ENCODE measurements at regions not wholly inside any gene's neighbourhood (a gene's known extent, or its start where the extent isn't known, plus 50 kb on each side); places are given as distances from the start of the nearest gene placed in this dataset.

GRCh38 chr20:52404671-52405070 is 213.1 kb upstream of the ZFP64 start:
- H3K27ac Mint-ChIP-seq (ENCODE audit: unreplicated experiment), result no peak overlapping the region
- Histone ChIP-seq H3K9me3 (no peaks in the 10 kb centered on the region), H3K27me3 (replicated peaks; ENCODE audit: control insufficient read depth, insufficient read depth, low read length) (no peaks in the 10 kb centered on the region), H3K36me3 (ENCODE audit: control insufficient read depth, insufficient read depth, low read length) (no peaks in the 10 kb centered on the region), H3K4me1 (no peaks in the 10 kb centered on the region), H3K4me3 (ENCODE audit: low read depth, low read length) (no peak overlapping the region)
- BruUV-seq (replicated peaks), result no TSS peak
- no peaks in the 10 kb centered on the region for H3K36me3 Mint-ChIP-seq (ENCODE audit: insufficient read depth, unreplicated experiment)
- no peaks in the 10 kb centered on the region for H3K9me3 Mint-ChIP-seq (ENCODE audit: unreplicated experiment)
- no peak for DNase-seq
- intact Hi-C loops (cut with micrococcal nuclease; ENCODE audit: unreplicated experiment), result no loop called here
- no peaks in the 10 kb centered on the region for H3K4me1 Mint-ChIP-seq (ENCODE audit: low read depth, unreplicated experiment)
- no peak overlapping the region for H3K4me3 Mint-ChIP-seq (ENCODE audit: unreplicated experiment)
- POLR2A ChIA-PET, result no interaction called here
- peaks cover 11% of the 10 kb centered on the region for H3K27me3 Mint-ChIP-seq (ENCODE audit: insufficient read depth, unreplicated experiment)
- no peak for TF ChIP-seq CTCF (IDR thresholded peaks at IDR 0.05; ENCODE audit: insufficient read depth in 1 of 2, low read depth in 1 of 2, low read length in 1 of 2, severe bottlenecking in 1 of 2, unreplicated experiment in 1 of 2)
- CTCF ChIA-PET, result interaction anchor here (0.5 kb wide), 1 partner anchor 313 kb away, joined by 3 read pairs; no protein-coding TSS in a partner anchor

GRCh38 chr20:52402950-52403349 is 211.4 kb upstream of the ZFP64 start:
- TF ChIP-seq CTCF (IDR thresholded peaks at IDR 0.05; ENCODE audit: insufficient read depth in 1 of 2, low read depth in 1 of 2, low read length in 1 of 2, severe bottlenecking in 1 of 2, unreplicated experiment in 1 of 2), result no peak
- Mint-ChIP-seq H3K4me3 (ENCODE audit: unreplicated experiment) (no peak overlapping the region), H3K27me3 (ENCODE audit: insufficient read depth, unreplicated experiment) (peaks cover 14% of the 10 kb centered on the region), H3K27ac (ENCODE audit: unreplicated experiment) (no peak overlapping the region), H3K36me3 (ENCODE audit: insufficient read depth, unreplicated experiment) (no peaks in the 10 kb centered on the region), H3K4me1 (ENCODE audit: low read depth, unreplicated experiment) (no peaks in the 10 kb centered on the region), H3K9me3 (ENCODE audit: unreplicated experiment) (no peaks in the 10 kb centered on the region)
- H3K4me3 ChIP-seq (ENCODE audit: low read depth, low read length), result no peak overlapping the region
- ChIA-PET CTCF (no interaction called here), POLR2A (no interaction called here)
- no peaks in the 10 kb centered on the region for H3K36me3 ChIP-seq (ENCODE audit: control insufficient read depth, insufficient read depth, low read length)
- DNase-seq, result no peak
- no peaks in the 10 kb centered on the region for H3K9me3 ChIP-seq
- BruUV-seq (replicated peaks), result no TSS peak
- no peaks in the 10 kb centered on the region for H3K27me3 ChIP-seq (replicated peaks; ENCODE audit: control insufficient read depth, insufficient read depth, low read length)
- no peaks in the 10 kb centered on the region for H3K4me1 ChIP-seq
- intact Hi-C loops (cut with micrococcal nuclease; ENCODE audit: unreplicated experiment), result no loop called here

GRCh38 chr20:52402514-52402913 is 210.9 kb upstream of the ZFP64 start:
- Mint-ChIP-seq H3K36me3 (ENCODE audit: insufficient read depth, unreplicated experiment) (no peaks in the 10 kb centered on the region), H3K9me3 (ENCODE audit: unreplicated experiment) (no peaks in the 10 kb centered on the region), H3K27ac (ENCODE audit: unreplicated experiment) (no peak overlapping the region), H3K4me3 (ENCODE audit: unreplicated experiment) (no peak overlapping the region), H3K27me3 (ENCODE audit: insufficient read depth, unreplicated experiment) (peaks cover 14% of the 10 kb centered on the region), H3K4me1 (ENCODE audit: low read depth, unreplicated experiment) (no peaks in the 10 kb centered on the region)
- no peaks in the 10 kb centered on the region for H3K4me1 ChIP-seq
- ChIA-PET CTCF (no interaction called here), POLR2A (no interaction called here)
- no peak overlapping the region for H3K4me3 ChIP-seq (ENCODE audit: low read depth, low read length)
- intact Hi-C loops (cut with micrococcal nuclease; ENCODE audit: unreplicated experiment), result no loop called here
- no peaks in the 10 kb centered on the region for H3K36me3 ChIP-seq (ENCODE audit: control insufficient read depth, insufficient read depth, low read length)
- no peak for DNase-seq
- H3K27me3 ChIP-seq (replicated peaks; ENCODE audit: control insufficient read depth, insufficient read depth, low read length), result no peaks in the 10 kb centered on the region
- TF ChIP-seq CTCF (IDR thresholded peaks at IDR 0.05; ENCODE audit: insufficient read depth in 1 of 2, low read depth in 1 of 2, low read length in 1 of 2, severe bottlenecking in 1 of 2, unreplicated experiment in 1 of 2), result no peak
- no TSS peak for BruUV-seq (replicated peaks)
- H3K9me3 ChIP-seq, result no peaks in the 10 kb centered on the region
